IMR-90 (cell line): ENCODE measurements at regions not wholly inside any gene's neighbourhood (a gene's known extent, or its start where the extent isn't known, plus 50 kb on each side); places are given as distances from the start of the nearest gene placed in this dataset.

ENCODE experiments used
- ATAC-seq: fragments of 200-7000 bp; cut with Tn5 transposase; 2 replicates; pipeline ENCODE4 v1.9.1; 2020; ENCODE audit warnings: low read depth, mild to moderate bottlenecking, moderate library complexity
- BruUV-seq: library from RNA; stranded (reverse); fragments of 400-500 nt; replicated peaks from 2 replicates; lab custom pipeline; 2021; lab: Mats Ljungman, UMichigan
- CTCF ChIA-PET: fragments of 300-600 bp; formaldehyde crosslinking; extraction: SDS; loops from one replicate; lab custom pipeline; 2021; ENCODE audit warnings: antibody characterized with exemption; lab: Yijun Ruan, JAX
- POLR2A ChIA-PET: fragments of 300-600 bp; sonication (Branson Sonifier 250); formaldehyde crosslinking; loops from one replicate; lab custom pipeline; 2022; ENCODE audit warnings: antibody characterized with exemption; ENCODE audit not compliant: unreplicated experiment; lab: Charles Lee
- DNase-seq: peaks from one replicate; pipeline ENCODE4 v3.0.0; 2013
- H2AFZ ChIP-seq: replicated peaks from 2 replicates; pipeline ENCODE3; 2013; ENCODE audit warnings: low read length, mild to moderate bottlenecking; ENCODE audit not compliant: poor library complexity
- H2AK5ac ChIP-seq: 2 replicates; pipeline ENCODE4 v1.6.1; 2013; ENCODE audit warnings: low read depth, low read length, inconsistent platforms
- H2AK9ac ChIP-seq: replicated peaks from 2 replicates; pipeline ENCODE3; 2013; ENCODE audit warnings: mild to moderate bottlenecking, low read depth, low read length, moderate library complexity; ENCODE audit not compliant: poor library complexity
- H2BK120ac ChIP-seq: 2 replicates; pipeline ENCODE4 v1.6.1; 2013; ENCODE audit warnings: low read depth, low read length, inconsistent platforms
- H2BK15ac ChIP-seq: 3 replicates; pipeline ENCODE4 v1.6.1; 2013; ENCODE audit warnings: low read depth, low read length, inconsistent platforms
- H2BK20ac ChIP-seq: 2 replicates; pipeline ENCODE4 v1.6.1; 2013; ENCODE audit warnings: low read depth, mild to moderate bottlenecking, inconsistent platforms, low read length, moderate library complexity
- H2BK5ac ChIP-seq: 2 replicates; pipeline ENCODE4 v1.6.1; 2013; ENCODE audit warnings: mild to moderate bottlenecking, low read depth, low read length, inconsistent platforms; ENCODE audit not compliant: poor library complexity, severe bottlenecking
- H3K14ac ChIP-seq: replicated peaks from 2 replicates; pipeline ENCODE4 v1.6.1; 2013; ENCODE audit warnings: low read depth, low read length, inconsistent platforms
- H3K18ac ChIP-seq: 2 replicates; pipeline ENCODE4 v1.6.1; 2013; ENCODE audit warnings: low read depth, low read length, control low read depth
- H3K23ac ChIP-seq: 2 replicates; pipeline ENCODE4 v1.6.1; 2013; ENCODE audit warnings: low read depth, low read length, inconsistent platforms
- H3K27ac ChIP-seq: 2 replicates; pipeline ENCODE4 v1.5.1; 2013; ENCODE audit warnings: mild to moderate bottlenecking, control low read depth, low read length; ENCODE audit not compliant: insufficient read depth
- H3K27me3 ChIP-seq: 2 replicates; pipeline ENCODE4 v1.6.1; 2013; ENCODE audit warnings: low read length; ENCODE audit not compliant: control insufficient read depth, insufficient read depth
- H3K36me3 ChIP-seq: 2 replicates; pipeline ENCODE4 v1.6.1; 2013; ENCODE audit warnings: low read length, mixed read lengths; ENCODE audit not compliant: control insufficient read depth, insufficient read depth
- H3K4ac ChIP-seq: 2 replicates; pipeline ENCODE4 v1.6.1; 2013; ENCODE audit warnings: low read depth, low read length, inconsistent platforms
- H3K4me1 ChIP-seq: 2 replicates; pipeline ENCODE4 v1.6.1; 2013; ENCODE audit warnings: low read length, mixed read lengths; ENCODE audit not compliant: control insufficient read depth, insufficient read depth
- H3K4me2 ChIP-seq: 2 replicates; pipeline ENCODE4 v1.6.1; 2013; ENCODE audit warnings: low read depth, mild to moderate bottlenecking, control low read depth, low read length, moderate library complexity
- H3K4me3 ChIP-seq: 2 replicates; pipeline ENCODE4 v1.5.1; 2013; ENCODE audit warnings: low read depth, mild to moderate bottlenecking, control low read depth, low read length, moderate library complexity; ENCODE audit not compliant: insufficient read depth
- H3K56ac ChIP-seq: 2 replicates; pipeline ENCODE4 v1.6.1; 2013; ENCODE audit warnings: low read length, inconsistent platforms; ENCODE audit not compliant: insufficient read depth; ENCODE audit errors: extremely low read depth
- H3K79me1 ChIP-seq, 2 experiments: 2 replicates each; pipeline ENCODE4 v1.6.1; 2013; ENCODE audit warnings: low read length in 2 of 2, inconsistent platforms in 1 of 2, low read depth in 1 of 2
- H3K9ac ChIP-seq: 2 replicates; pipeline ENCODE4 v1.6.1; 2013; ENCODE audit warnings: low read depth, low read length, control low read depth
- H3K9me1 ChIP-seq: 2 replicates; pipeline ENCODE4 v1.6.1; 2013; ENCODE audit warnings: low read length, inconsistent platforms; ENCODE audit not compliant: insufficient read depth
- H3K9me3 ChIP-seq: 2 replicates; pipeline ENCODE4 v1.6.1; 2013; ENCODE audit warnings: low read length; ENCODE audit not compliant: control insufficient read depth, insufficient read depth
- H4K20me1 ChIP-seq: 2 replicates; pipeline ENCODE4 v1.6.1; 2013; ENCODE audit warnings: low read length, inconsistent platforms; ENCODE audit not compliant: insufficient read depth
- H4K5ac ChIP-seq: 2 replicates; pipeline ENCODE4 v1.6.1; 2013; ENCODE audit warnings: mild to moderate bottlenecking, low read depth, low read length, control low read depth
- H4K8ac ChIP-seq, 2 experiments: 2 replicates each; pipeline ENCODE4 v1.6.1; 2013; ENCODE audit warnings: low read depth in 2 of 2, low read length in 2 of 2, control low read depth in 1 of 2, inconsistent platforms in 1 of 2
- H4K91ac ChIP-seq: 2 replicates; pipeline ENCODE4 v1.6.1; 2013; ENCODE audit warnings: low read depth, low read length, inconsistent platforms; ENCODE audit not compliant: insufficient read depth
- CEBPB ChIP-seq: IDR thresholded peaks from 2 replicates; pipeline ENCODE4 v1.6.1; 2012; ENCODE audit warnings: low read depth, low read length, improper control_type of control experiment
- MAFK ChIP-seq: IDR thresholded peaks from 2 replicates; pipeline ENCODE4 v1.6.1; 2012; ENCODE audit warnings: low read depth, low read length, improper control_type of control experiment
- MXI1 ChIP-seq: IDR thresholded peaks from 2 replicates; pipeline ENCODE4 v1.6.1; 2012; ENCODE audit warnings: low read depth, mild to moderate bottlenecking, low read length, moderate library complexity, borderline replicate concordance
- NFE2L2 ChIP-seq: fragments of 150-350 bp; IDR thresholded peaks from 2 replicates; pipeline ENCODE4 v1.6.1; 2016; ENCODE audit warnings: low read depth, mild to moderate bottlenecking, low read length
- POLR2A ChIP-seq: IDR thresholded peaks from 2 replicates; pipeline ENCODE4 v1.6.1; 2012; ENCODE audit warnings: mild to moderate bottlenecking, low read depth, low read length
- RCOR1 ChIP-seq: IDR thresholded peaks from 2 replicates; pipeline ENCODE4 v1.6.1; 2012; ENCODE audit warnings: mild to moderate bottlenecking, low read length, improper control_type of control experiment; ENCODE audit not compliant: insufficient replicate concordance
- RFX5 ChIP-seq: IDR thresholded peaks from 2 replicates; pipeline ENCODE4 v1.8.0; 2012; ENCODE audit warnings: low read depth, mild to moderate bottlenecking, low read length, moderate library complexity
- WGBS, 2 experiments: methylation state at CpG; one replicate each; pipeline versions ENCODE4 v1.1.5 to v1.1.7; 2013; ENCODE audit warnings: missing lambda C conversion rate in 2 of 2; ENCODE audit not compliant: insufficient read length in 1 of 2; ENCODE audit errors: extremely low coverage in 2 of 2; 5-methylcytosine and 5-hydroxymethylcytosine counted together
- dilution Hi-C: fragments of 300-500 bp; cut with HindIII; formaldehyde crosslinking; loops from one replicate; pipeline ENCODE4 v1.14.3; 2018; ENCODE audit warnings: low sequenced_read_pairs; ENCODE audit not compliant: unreplicated experiment
- in situ Hi-C: fragments of 300-500 bp; cut with MboI; formaldehyde crosslinking; loops from 3 replicates; pipeline ENCODE4 v1.14.3; 2019; ENCODE audit warnings: low sequenced_read_pairs, inconsistent platforms, mixed read lengths
- intact Hi-C: fragments of 100-400 bp; cut with micrococcal nuclease; formaldehyde crosslinking; loops from 2 replicates; pipeline ENCODE4 v1.10.0; 2022

GRCh38 chr3:80580146-80580545 is 812.3 kb upstream of the ROBO1 start:
- POLR2A ChIA-PET, result no interaction called here
- Histone ChIP-seq H3K79me1 (no peaks in the 10 kb centered on the region), H3K14ac (no peak overlapping the region), H2BK15ac (no peak overlapping the region), H4K91ac (no peak overlapping the region), H3K4ac (no peak overlapping the region), H4K20me1 (no peaks in the 10 kb centered on the region), H2BK120ac (no peak overlapping the region), H2BK5ac (no peak overlapping the region), H4K5ac (no peak overlapping the region), H3K4me3 (no peak overlapping the region), H3K9ac (no peak overlapping the region), H3K9me3 (peaks cover 2% of the 10 kb centered on the region; the same call in 1 of the 2 replicates), H2AK9ac (no peak overlapping the region), H3K4me2 (no peak overlapping the region), H4K8ac (no peak overlapping the region), H3K27ac (no peak overlapping the region), H2BK20ac (no peak overlapping the region), H2AFZ (no peak overlapping the region), H3K56ac (no peak overlapping the region), H3K9me1 (no peaks in the 10 kb centered on the region), H3K36me3 (no peaks in the 10 kb centered on the region), H3K18ac (no peak overlapping the region), H2AK5ac (no peak overlapping the region), H3K23ac (no peak overlapping the region), H3K4me1 (no peaks in the 10 kb centered on the region), H3K27me3 (no peaks in the 10 kb centered on the region)
- CTCF ChIA-PET, result no interaction called here
- in situ Hi-C loops (no loop called here), intact Hi-C loops (no loop called here), dilution Hi-C loops (no loop called here)
- DNase-seq (no peak), ATAC-seq (no peak)
- BruUV-seq, result no TSS peak
- no CpG with 5 or more reads among the region's 2 CpGs for WGBS, 2 experiments
- no peak for TF ChIP-seq CEBPB
- TF ChIP-seq MAFK, result no peak
- TF ChIP-seq POLR2A, result no peak
- no peak for TF ChIP-seq RFX5
- no peak for TF ChIP-seq NFE2L2
- TF ChIP-seq MXI1, result no peak
- no peak for TF ChIP-seq RCOR1
